CD4-positive, alpha-beta T cell treated with Interferon gamma for 1 hour (primary cell): ENCODE measurements at regions not wholly inside any gene's neighbourhood (a gene's known extent, or its start where the extent isn't known, plus 50 kb on each side); places are given as distances from the start of the nearest gene placed in this dataset.
"Not testable (repeated sequence)": the region's sequence is repeated elsewhere in the genome, so short reads cannot be mapped to it uniquely, and the experiment has no call there.

Source experiments
- DNase-seq: peaks from one replicate; pipeline ENCODE4 v3.0.0-alpha.2; 2020

GRCh38 chr3:127457094-127457475 lies 133.4 kb downstream of the TPRA1 start:
- DNase-seq = no peak

- no peak for DNase-seq
Measured at GRCh38 chr3:127456471-127457093, 134.0 kb downstream of the TPRA1 start.

DNA sequence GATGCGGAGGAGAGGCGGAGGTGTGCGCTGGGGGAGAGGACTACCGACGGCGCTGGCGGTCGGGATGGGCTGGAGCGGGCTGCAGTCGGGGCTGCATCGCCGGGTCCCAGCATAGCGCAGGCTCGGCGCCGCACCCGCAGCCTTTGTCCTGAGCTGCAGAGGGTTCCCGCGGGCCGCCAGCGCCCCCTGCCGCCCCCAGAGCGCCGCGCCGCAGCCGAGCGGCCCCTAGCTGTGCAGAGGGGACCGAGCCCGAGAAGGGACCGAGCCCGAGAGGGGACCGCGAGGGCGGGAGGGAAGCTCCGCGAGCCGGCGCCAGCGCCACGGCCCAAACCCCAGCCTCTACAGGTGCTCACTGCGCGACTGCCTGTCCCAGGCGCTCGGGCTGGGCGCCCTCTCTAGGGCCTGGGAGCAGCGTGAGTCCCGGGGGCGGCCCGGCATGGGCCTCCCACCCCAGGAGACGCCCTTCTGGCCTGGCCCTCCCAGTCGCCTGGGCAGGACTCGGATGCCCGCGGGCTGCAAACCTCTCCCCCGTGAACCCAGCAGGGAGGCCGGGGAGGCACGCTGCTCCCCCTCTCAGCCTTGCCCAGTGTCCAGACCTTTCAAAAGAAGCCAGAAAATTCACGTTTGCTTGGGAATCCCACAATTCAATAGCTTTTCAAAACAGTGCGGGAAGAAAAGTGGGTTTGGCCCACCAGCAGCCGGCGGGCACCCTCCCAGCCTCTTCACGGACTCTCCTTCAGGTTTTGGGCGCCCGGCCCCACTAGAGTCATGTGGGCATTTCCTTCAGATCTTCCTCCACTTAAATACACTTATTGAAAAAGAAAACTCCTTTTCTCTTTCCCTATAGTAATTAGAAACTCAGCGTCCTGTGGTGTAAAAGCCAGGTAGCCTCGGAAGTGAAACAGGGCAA lies 134.7 kb downstream of the TPRA1 start:
- DNase-seq = peak; percentile 36

DNA sequence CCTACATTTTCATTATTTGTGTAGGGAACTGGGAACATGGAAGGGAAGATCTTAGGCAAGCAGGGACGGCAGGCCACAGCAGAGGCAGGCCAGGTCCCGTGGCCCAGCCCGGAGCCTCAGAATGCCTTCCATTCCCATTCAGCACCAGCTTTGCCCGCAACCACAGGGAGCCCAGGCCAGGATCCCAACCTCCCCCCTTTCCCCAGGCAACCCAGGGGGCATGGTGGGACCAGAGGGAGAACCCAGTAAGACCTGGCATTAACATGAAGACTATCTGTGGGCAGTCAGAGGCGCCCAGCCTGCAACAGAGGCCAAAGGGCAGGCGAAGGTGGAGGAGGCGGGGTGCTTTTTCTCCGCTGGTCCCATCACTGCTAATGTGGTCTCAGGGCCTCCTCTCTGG lies 135.6 kb downstream of the TPRA1 start:
- DNase-seq = no peak

DNA sequence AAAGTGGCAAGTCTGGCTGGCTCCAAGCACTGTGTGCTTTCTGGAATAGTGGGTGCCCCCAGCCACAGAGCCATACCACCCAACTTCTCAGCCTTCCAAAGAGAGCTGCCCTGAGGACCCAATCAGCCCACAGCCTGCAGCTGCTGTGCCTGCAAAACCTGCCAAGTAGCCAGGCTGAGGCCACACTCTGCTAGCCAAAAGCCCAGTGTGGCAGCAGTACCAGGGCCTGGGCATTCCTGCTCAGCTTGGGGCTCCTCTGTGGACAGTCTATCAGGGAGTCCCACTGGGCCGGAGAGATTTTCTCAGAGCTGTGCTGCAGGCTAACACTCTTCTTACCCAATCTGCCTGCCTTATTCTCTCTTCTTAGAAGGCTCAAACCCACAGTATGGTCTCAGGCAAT lies 136.5 kb downstream of the TPRA1 start:
- no peak for DNase-seq

GRCh38 chr3:127452321-127452821 lies 138.2 kb downstream of the TPRA1 start:
- no peak for DNase-seq

DNA sequence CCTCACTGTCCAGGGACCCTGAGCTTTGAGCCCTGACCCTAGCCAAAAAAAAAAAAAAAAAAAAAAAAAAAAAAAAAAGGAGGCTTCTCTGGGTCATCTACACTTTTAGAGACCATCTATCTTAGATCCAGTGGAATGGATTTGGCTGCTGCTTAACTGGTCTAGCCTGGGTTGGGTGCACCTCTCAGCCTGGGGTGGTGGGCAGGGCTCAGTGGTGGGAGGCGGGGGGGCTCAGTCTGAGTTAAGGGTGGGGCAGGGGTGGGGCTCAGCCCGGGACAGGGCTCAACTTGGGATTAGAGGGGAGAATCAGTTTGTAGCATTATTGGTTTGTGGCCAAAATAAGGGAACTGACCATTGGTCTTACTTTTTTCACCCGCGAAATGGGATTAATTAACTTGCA lies 139.2 kb downstream of the TPRA1 start:
- no peak for DNase-seq

DNA sequence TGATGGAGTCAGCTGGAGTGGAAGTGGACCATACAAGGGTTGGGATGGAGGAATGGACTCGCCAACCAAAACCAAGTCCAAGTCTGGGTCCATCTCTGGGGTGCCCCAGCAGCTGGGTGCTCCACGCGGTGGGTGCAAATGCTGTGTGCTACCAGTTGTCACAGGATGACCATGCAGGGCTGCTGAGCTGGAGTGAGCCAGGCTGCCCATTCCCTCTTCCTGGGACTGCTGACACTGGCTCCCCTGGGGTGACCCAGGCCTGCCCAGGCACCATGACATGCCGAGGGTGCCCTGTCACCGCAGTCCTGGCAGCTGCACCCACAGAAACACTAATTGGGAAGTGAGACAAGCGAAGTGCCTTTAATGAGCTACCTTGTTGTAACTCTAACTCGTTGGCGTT lies 140.2 kb downstream of the TPRA1 start:
- no peak for DNase-seq

DNA sequence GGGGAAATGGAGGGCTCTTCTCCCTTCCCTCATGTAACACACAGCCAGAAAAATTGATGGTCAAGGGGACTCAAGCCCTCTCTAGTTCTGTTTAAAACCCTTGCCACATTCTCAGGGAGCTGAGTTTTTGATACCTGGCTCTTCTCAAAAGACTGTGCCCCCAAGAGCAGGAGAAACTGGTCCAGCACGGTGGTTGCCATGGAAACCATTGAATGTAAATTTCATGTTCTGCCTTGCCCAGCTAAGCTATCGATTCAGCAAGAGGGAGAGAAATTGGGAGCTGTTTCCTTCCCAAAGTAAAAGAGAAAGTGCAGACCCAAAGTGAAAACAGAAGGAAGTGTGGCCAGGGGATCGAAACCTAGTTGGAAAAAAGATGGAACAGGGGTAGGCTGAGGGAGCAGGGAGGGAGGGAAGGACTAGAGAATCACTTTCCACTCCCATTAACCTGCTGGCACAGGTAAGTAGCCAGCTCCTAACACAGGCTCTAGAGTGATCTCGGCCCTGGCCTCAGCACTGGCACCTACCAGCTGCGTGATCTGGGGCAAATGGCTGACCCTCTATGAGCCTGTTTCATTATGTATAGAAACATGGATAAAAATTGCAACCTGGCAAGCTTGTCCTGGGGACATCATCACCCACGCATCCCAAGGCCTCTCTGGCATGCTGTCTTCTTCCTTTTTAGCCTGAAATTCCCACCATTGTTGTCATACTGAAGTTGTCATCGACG lies 140.9 kb downstream of the TPRA1 start:
- DNase-seq = no peak

GRCh38 chr3:127448671-127449070 lies 141.9 kb downstream of the TPRA1 start:
- no peak for DNase-seq

DNA sequence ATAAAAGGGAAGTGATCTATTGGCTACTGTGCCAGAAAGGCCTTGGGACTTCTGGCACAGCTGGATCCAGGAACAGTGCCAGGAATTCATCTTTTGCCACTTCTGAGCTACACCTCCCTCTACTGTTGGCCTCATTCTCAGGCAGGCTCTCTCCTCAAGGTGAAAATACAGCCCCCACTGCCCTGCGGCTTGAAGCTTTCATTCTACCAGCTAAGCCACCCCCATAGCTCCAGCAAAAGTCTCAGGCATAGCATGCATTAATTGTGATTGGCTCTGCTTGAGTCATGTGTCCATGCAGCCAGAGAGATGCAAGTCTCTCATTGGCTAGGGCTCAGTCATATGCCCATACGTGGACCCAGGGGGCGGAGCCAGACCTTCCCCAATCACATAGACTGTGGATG lies 142.4 kb downstream of the TPRA1 start:
- no peak for DNase-seq

GRCh38 chr3:127446756-127447155 lies 143.8 kb downstream of the TPRA1 start:
- no peak for DNase-seq

GRCh38 chr3:127445581-127446343 lies 144.8 kb downstream of the TPRA1 start:
- no peak for DNase-seq

DNA sequence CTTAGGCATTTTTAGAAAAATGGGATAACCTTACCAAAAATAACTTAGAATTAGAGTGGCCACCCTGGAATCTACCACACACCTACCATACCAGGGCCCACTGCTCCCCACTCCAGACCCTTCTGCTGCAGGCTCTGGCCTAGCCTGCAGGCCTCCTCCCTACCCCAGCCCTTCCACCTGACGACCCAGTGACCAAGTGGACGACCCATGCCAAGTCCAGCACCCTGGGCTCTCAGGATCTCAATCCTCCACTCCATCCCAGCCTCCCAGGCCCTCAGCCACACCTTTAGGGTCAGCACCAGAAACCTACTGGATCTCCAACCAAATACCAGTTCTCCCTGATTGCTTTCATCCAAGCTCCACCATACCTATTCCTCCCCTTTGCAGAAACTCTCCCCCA lies 145.8 kb downstream of the TPRA1 start:
- DNase-seq = no peak

DNA sequence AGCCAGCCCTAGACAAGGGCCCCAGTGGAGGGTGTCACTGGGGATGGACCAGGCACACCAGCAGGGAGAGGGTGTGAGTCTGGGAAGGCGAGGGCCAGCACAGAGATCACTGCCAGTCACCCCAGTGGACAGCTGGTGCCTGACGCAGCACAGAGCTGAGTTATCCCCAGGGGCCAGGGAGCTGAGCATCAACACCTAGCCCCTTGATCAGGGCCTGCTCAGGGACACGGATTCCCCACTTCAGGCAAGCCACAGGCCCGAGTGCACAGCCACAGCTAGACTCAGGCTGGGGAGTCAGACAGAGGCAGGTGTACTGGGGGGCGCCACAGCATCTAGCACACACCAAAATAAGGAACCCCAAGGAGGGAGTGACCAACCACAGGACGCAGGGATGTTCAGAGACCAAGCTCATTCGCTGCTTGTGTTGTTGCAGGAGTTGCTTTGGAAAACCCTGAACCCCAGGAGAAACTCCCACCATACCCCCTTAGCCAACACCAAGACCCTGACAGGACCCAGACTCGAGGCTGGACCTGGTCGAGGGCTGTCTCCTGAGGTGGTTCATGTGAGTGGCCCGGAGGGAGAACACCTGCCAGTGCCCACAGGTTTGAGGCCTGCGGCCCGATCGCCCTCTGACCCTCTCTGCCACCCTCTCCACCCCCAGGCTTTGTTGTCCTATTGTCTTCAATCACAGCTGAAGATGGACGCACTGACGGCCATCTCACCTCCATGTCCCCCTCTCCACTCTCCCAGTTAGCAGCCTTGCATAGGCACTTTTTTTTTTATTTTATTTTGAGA lies 146.8 kb downstream of the TPRA1 start:
- DNase-seq = no peak

GRCh38 chr3:127442506-127442905 lies 148.0 kb downstream of the TPRA1 start:
- no peak for DNase-seq

DNA sequence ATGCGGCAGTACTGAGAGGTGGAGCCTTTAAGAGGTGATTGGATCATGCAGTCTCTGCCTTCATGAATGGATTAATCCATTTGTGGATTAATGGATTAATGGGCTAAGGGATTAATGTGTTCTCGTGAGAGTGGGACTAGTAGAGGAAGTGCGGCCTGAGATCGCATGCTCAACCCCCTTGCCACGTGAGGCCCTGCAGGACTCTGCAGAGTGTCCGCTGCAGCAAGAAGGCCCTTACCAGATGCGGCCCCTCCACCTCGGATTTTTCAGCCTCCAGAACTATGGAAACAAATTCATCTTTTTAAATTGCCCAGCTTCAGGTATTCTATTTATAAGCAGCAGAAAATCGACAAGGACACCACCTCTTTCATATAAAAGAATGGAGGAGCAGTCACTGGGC lies 148.8 kb downstream of the TPRA1 start:
- DNase-seq = no peak

- DNase-seq = no peak
Measured at GRCh38 chr3:127440384-127440783, 150.1 kb downstream of the TPRA1 start.

DNA sequence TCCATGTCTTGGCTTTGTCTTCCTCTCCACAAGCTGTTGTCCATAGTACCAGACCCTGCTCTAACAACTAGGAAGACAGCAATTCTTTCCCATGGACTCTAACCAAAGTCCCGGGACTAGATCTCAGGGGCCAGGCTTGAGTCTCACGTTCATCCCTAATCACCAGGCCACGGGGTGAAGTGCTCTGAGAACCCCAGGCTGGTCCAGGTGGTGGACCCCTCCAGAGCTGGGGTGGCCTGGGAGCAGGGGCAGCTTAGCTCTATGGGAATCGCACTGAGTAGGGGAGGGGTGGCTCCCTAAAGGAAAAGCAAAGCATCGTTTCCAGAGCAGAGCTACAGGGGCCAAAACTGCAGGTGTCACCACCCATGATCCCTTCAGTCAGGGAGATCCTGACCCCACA lies 150.9 kb downstream of the TPRA1 start:
- DNase-seq = no peak

- DNase-seq = no peak
Measured at GRCh38 chr3:127438951-127439350, 151.1 kb upstream of the PRR20G start.

- no peak for DNase-seq
Measured at GRCh38 chr3:127438371-127438770, 150.5 kb upstream of the PRR20G start.

DNA sequence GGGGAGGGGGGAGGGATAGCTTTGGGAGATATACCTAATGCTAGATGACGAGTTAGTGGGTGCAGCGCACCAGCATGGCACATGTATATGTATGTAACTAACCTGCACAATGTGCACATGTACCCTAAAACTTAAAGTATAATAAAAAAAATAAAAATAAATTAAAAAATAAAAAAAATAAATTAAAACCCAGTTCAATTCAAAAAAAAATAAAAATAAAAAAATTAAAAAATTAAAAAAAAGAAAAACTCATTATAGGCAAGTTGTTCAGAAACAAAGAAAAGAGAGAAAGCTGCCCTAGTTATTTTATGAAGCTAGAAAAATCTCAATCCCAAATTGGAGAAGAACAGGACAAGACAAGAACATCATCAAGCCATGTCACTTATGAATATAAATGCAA lies 147.5 kb upstream of the PRR20G start:
- not testable (repeated sequence) for DNase-seq
